ENCODE measurements at regions not wholly inside any gene's neighbourhood (a gene's known extent, or its start where the extent isn't known, plus 50 kb on each side); places are given as distances from the start of the nearest gene placed in this dataset.

DNA sequence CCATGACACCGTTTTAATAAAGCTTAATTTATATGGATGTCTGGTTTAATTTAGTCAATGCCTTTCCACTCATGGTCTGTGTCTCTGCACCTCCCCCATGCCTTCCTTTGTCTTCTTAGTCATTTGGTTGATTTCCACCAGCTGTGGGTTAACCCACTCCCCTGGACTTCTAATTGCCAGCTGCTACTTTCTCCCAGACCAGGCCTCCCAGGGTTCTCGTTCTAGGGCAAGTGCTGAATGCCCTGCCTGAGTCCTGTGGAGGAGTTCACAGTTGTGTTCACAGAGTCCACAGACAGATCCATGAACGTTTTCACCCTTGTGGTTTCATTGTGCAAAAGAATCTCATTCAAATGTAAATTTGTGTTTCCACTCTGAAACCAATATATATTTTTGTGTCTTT lies 243.4 kb downstream of the NUF2 start:
- TF ChIP-seq, protein P1, sequence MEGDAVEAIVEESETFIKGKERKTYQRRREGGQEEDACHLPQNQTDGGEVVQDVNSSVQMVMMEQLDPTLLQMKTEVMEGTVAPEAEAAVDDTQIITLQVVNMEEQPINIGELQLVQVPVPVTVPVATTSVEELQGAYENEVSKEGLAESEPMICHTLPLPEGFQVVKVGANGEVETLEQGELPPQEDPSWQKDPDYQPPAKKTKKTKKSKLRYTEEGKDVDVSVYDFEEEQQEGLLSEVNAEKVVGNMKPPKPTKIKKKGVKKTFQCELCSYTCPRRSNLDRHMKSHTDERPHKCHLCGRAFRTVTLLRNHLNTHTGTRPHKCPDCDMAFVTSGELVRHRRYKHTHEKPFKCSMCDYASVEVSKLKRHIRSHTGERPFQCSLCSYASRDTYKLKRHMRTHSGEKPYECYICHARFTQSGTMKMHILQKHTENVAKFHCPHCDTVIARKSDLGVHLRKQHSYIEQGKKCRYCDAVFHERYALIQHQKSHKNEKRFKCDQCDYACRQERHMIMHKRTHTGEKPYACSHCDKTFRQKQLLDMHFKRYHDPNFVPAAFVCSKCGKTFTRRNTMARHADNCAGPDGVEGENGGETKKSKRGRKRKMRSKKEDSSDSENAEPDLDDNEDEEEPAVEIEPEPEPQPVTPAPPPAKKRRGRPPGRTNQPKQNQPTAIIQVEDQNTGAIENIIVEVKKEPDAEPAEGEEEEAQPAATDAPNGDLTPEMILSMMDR (IDR thresholded peaks at IDR 0.05; ENCODE audit: control insufficient read depth, extremely low read depth, insufficient read depth): no peak
- H3K4me3 ChIP-seq (ENCODE audit: low read depth, low read length): no peak overlapping the region
- DNase-seq (ENCODE audit: low read depth): no peak

DNA sequence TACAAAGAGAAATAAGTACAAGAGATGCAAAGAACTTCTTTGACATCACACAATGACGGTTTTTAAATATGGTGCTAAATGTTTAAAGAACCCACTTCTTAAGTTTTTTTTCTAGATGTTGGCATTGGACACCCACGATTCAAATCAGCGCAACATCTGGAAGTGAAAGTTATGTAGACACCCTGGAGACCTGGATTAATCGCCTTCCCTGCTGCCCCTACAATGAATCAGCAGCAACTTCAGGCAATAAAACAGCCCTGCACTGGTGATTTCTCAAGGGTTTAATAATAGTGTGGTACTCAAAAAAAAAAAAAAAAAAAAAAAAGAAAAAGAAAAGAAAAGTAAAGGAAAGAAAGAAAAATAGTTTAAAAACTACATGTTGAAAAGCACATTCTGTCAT lies 248.3 kb downstream of the NUF2 start:
- H3K4me3 ChIP-seq (ENCODE audit: low read depth, low read length): no peak overlapping the region
- no peak for DNase-seq (ENCODE audit: low read depth)
- TF ChIP-seq, protein P1 (IDR thresholded peaks at IDR 0.05; ENCODE audit: control insufficient read depth, extremely low read depth, insufficient read depth): no peak

DNA sequence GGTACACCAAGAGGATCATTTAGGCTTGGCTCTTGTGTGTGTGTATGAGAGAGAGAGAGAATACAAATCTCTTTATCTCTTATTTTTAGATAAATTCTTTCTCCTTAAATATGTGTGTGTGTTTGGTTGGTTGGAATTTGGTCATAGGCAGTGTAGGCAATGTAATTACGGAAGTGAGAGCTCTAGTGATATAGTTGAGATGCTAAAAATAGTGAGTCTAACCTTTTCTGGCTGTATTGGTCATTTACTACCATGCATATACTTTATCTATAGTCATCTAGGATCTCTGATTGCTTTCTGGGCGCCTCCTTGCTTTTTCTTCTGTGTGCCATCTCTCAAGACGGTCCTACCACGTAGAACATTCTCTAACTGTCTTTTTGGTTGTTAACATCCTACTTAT lies 250.2 kb downstream of the NUF2 start:
- no peak overlapping the region for H3K4me3 ChIP-seq (ENCODE audit: low read depth, low read length)
- no peak for DNase-seq (ENCODE audit: low read depth)
- TF ChIP-seq, protein P1 (IDR thresholded peaks at IDR 0.05; ENCODE audit: control insufficient read depth, extremely low read depth, insufficient read depth): no peak

DNA sequence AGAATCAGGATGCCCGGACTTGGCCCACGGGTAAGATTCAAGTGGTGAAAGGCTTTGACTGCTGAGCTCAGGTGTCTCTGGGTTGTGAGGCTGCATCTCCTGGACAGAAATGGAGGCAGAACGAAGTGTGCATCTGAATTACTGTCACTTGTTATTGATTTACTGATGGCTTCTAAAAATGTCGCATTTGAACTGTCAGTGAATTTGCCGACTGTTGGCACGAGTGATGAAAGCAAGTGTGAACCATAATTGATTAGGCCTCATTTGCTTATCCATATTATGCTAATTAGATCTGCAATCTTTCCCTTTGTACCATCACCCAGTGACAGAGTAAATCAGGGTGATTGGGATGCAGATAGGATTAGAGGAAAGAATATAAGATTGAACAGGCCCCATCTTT lies 252.4 kb downstream of the NUF2 start:
- TF ChIP-seq, protein P1 (IDR thresholded peaks at IDR 0.05; ENCODE audit: control insufficient read depth, extremely low read depth, insufficient read depth): no peak
- no peak overlapping the region for H3K4me3 ChIP-seq (ENCODE audit: low read depth, low read length)
- DNase-seq (ENCODE audit: low read depth): no peak

DNA sequence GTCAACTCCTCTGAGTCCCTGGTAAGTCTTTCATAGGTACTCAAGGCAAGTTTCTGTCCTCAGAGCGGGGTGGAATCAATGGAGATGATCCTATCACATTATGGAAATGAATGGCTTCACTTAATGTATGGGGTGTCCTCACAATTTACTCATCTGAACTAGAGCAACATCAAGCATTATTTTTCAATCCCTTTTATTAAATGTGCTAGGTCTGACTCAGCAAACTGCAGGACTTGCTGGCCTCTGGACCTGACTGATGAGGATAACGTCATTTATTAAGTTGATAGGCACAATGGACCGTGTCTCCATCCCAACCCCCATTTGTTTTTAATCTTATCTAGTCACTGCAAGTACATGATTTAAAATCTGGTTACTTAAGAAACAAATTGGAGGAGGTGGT lies 259.2 kb downstream of the NUF2 start:
- TF ChIP-seq, protein P1 (IDR thresholded peaks at IDR 0.05; ENCODE audit: control insufficient read depth, extremely low read depth, insufficient read depth): no peak
- no peak overlapping the region for H3K4me3 ChIP-seq (ENCODE audit: low read depth, low read length)
- DNase-seq (ENCODE audit: low read depth): no peak

DNA sequence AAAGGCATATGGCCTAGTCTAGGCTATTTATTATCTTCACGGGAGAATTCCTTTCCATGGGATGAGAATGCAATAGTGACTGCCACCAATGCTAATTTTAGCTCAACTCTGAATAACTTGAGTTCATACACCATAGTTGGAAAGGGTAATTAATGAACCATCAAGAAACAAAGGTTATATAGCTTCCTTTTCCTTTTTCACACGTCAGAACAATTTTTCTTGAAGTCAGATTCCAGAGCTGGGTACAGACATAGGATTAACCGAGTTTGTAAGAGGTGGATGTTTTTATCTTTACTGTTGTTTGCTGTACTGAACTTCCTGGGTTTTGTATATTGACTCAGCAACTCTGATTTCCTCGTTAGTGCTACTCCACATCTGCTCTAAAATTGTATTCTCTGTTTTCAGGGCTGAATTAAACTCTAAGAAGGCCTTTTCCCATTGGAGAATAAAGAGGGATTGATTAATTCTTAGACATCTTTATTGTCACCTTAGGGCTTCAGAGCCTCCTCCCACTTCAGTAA lies 262.0 kb downstream of the NUF2 start:
- TF ChIP-seq, protein P1 (IDR thresholded peaks at IDR 0.05; ENCODE audit: control insufficient read depth, extremely low read depth, insufficient read depth): no peak
- H3K4me3 ChIP-seq (ENCODE audit: low read depth, low read length): 0 out of 2 replicates have a peak overlapping the region, but pooled peaks have one; percentile 5
- DNase-seq (ENCODE audit: low read depth): peak; percentile 59

DNA sequence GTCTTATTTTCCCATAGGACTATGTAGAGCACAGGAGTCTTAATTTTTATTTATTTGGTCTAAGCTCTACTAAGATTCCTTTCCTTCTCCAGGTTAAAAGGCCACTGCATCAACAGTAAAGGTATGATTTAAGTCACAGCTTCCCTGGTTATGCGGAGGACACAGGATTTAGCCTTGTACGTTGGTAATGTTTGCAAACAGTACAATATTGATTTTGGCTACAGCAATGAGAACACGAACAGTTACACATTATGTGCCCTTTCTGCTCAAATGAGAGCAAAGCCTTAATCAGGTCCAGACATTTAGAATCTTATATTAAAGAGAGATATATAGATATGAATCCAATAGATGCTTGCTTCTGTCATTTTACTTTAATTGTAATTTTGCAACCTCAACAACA lies 264.0 kb downstream of the NUF2 start:
- H3K4me3 ChIP-seq (ENCODE audit: low read depth, low read length): no peak overlapping the region
- TF ChIP-seq, protein P1 (IDR thresholded peaks at IDR 0.05; ENCODE audit: control insufficient read depth, extremely low read depth, insufficient read depth): no peak
- peak; percentile 80 for DNase-seq (ENCODE audit: low read depth)
